Erythroblast (primary cell): ENCODE measurements at regions not wholly inside any gene's neighbourhood (a gene's known extent, or its start where the extent isn't known, plus 50 kb on each side); places are given as distances from the start of the nearest gene placed in this dataset.

Experiments used
- GATA1 ChIP-seq: IDR thresholded peaks from 2 replicates; pipeline ENCODE4 v1.6.1; 2011; ENCODE audit warnings: low read depth, mild to moderate bottlenecking, control low read depth, low read length, moderate library complexity
- POLR2A ChIP-seq: IDR thresholded peaks from 2 replicates; pipeline ENCODE4 v1.6.1; 2011; ENCODE audit warnings: mild to moderate bottlenecking, low read length

- TF ChIP-seq POLR2A, result no peak
- no peak for TF ChIP-seq GATA1
Measured at GRCh38 chr12:4847713-4848112, 62.0 kb upstream of the KCNA1 start.
